ENCODE measurements at regions not wholly inside any gene's neighbourhood (a gene's known extent, or its start where the extent isn't known, plus 50 kb on each side); places are given as distances from the start of the nearest gene placed in this dataset.
"Not testable (repeated sequence)": the region's sequence is repeated elsewhere in the genome, so short reads cannot be mapped to it uniquely, and the experiment has no call there.

DNA sequence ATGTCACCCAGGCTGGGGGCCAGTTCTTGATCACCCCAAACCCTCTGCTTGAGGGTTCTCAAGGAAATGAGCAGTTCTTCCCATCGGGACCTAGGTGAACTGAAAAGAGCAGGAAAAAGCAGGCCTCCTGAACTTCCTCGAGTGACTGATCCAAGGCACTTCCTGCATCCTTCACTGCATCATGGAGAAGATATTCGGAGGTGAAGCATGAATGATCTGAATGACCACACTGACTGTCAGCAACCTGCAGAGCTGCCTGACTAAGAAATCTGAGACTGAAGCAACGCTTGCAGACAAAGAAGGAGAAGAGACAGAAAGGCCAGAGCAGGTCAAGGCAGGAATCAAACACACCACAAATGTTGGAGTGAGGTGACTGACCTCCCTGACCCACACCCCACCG, 420.2 kb downstream of the AGTPBP1 start:
- peaks cover 6% of the 10 kb centered on the region; the same call in 1 of the 2 replicates for H3K9me3 ChIP-seq (ENCODE audit: insufficient read depth, low read length)
- no peak overlapping the region for H3K4me3 ChIP-seq (ENCODE audit: insufficient read length, low read depth)
- no peaks in the 10 kb centered on the region for H3K27me3 ChIP-seq (ENCODE audit: insufficient read depth, insufficient read length)
- H3K9ac ChIP-seq (ENCODE audit: insufficient read length, low read depth): no peak overlapping the region
- H3K4me1 ChIP-seq (ENCODE audit: insufficient read depth, insufficient read length): no peaks in the 10 kb centered on the region
- no peaks in the 10 kb centered on the region for H3K36me3 ChIP-seq (ENCODE audit: insufficient read depth, insufficient read length, low read length)
- TF ChIP-seq ZNF274 (IDR thresholded peaks at IDR 0.05; ENCODE audit: low read depth, low read length) (no peak), YY1 (IDR thresholded peaks at IDR 0.05; ENCODE audit: insufficient read depth, insufficient read length) (no peak)
- no peak for DNase-seq (ENCODE audit: low read depth, low spot score)

DNA sequence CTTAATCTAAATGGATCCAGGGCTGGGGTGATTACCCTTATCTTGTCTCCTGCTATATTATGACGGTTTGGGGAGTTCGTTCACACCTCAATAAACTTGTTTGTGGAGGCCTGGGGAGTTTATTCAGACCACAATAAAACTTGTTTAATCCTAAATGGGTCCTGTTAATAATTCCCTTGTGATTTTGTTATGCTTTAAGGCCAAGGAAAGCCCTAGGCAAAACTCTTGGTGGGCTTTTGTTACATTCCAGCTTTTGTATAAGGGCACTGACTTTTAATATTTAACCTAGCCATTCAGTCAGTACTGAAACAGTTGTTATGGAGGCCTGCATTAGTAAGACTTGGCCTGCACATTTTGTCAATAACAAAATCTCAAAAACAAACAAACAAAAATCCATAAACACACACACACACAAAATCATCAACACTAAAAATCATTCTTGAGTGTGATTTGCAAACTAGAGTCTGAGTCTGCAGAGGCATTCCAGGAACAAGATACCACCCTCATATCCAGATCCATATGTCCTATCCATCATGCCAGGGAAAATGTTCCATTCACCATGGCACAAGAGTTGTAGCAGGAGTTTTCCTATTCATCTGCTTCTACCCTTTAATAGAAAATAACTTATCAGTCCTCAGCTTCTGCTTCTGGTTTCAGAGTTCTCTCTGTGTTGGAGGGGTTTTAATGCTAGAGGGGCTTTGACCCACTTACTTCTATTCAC, 421.7 kb downstream of the AGTPBP1 start:
- no peak overlapping the region for H3K4me3 ChIP-seq (ENCODE audit: insufficient read length, low read depth)
- H3K9me3 ChIP-seq (ENCODE audit: insufficient read depth, low read length): peaks cover 18% of the 10 kb centered on the region
- H3K36me3 ChIP-seq (ENCODE audit: insufficient read depth, insufficient read length, low read length): no peaks in the 10 kb centered on the region
- H3K4me1 ChIP-seq (ENCODE audit: insufficient read depth, insufficient read length): no peaks in the 10 kb centered on the region
- H3K9ac ChIP-seq (ENCODE audit: insufficient read length, low read depth): no peak overlapping the region
- no peak for DNase-seq (ENCODE audit: low read depth, low spot score)
- TF ChIP-seq YY1 (IDR thresholded peaks at IDR 0.05; ENCODE audit: insufficient read depth, insufficient read length): no peak
- TF ChIP-seq SUZ12 (IDR thresholded peaks at IDR 0.05; ENCODE audit: extremely low read depth, insufficient read depth, insufficient read length): no peak
- no peak for TF ChIP-seq ZNF274 (IDR thresholded peaks at IDR 0.05; ENCODE audit: low read depth, low read length)
- no peaks in the 10 kb centered on the region for H3K27me3 ChIP-seq (ENCODE audit: insufficient read depth, insufficient read length)

DNA sequence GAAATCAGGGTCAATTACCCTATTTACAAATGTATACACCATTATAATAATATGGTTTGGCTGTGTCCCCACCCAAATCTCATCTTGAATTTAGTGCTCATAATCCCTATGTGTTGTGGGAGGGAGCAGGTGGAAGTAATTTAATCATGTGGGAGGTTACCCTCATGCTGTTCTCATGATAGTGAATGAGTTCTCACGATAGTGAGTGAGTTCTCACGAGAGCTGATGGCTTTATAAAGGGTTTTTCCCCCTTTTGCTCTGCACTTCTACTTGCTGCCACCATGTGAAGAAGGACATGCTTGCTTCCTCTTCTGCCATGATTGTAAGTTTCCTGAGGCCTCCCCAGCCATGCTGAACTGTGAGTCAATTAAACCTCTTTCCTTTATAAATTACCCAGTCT, 426.2 kb downstream of the AGTPBP1 start:
- H3K4me3 ChIP-seq (ENCODE audit: insufficient read length, low read depth); H3K36me3 ChIP-seq (ENCODE audit: insufficient read depth, insufficient read length, low read length); H3K4me1 ChIP-seq (ENCODE audit: insufficient read depth, insufficient read length); DNase-seq (ENCODE audit: low read depth, low spot score); H3K27me3 ChIP-seq (ENCODE audit: insufficient read depth, insufficient read length); H3K9ac ChIP-seq (ENCODE audit: insufficient read length, low read depth): not testable (repeated sequence)
- peak; percentile 21; the same call in 1 of the 2 replicates for TF ChIP-seq ZNF274 (IDR thresholded peaks at IDR 0.05; ENCODE audit: low read depth, low read length)
- H3K9me3 ChIP-seq (ENCODE audit: insufficient read depth, low read length): peaks cover 28% of the 10 kb centered on the region

DNA sequence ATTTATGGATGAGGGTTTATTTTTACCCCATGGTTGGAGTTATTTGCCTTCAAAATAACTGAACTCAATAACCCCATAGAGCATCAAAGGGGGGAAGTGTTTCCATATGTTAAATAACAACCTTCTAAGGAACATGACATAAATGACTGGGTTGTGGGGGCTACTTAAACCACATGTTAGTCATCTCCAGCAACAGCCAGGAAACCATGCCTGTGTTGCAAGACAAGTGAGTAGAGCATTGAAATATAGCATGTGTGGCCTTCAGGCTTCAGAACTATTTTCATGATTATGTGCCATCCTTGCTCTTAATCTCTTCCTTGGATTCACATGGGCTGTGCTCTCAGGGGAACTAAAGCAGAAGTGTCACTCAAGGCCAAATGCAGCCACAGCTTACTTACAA, 431.2 kb downstream of the AGTPBP1 start:
- Histone ChIP-seq H3K9ac (ENCODE audit: insufficient read length, low read depth) (no peak overlapping the region), H3K36me3 (ENCODE audit: insufficient read depth, insufficient read length, low read length) (no peaks in the 10 kb centered on the region), H3K4me3 (ENCODE audit: insufficient read length, low read depth) (no peak overlapping the region), H3K4me1 (ENCODE audit: insufficient read depth, insufficient read length) (no peaks in the 10 kb centered on the region), H3K9me3 (ENCODE audit: insufficient read depth, low read length) (peaks cover 16% of the 10 kb centered on the region), H3K27me3 (ENCODE audit: insufficient read depth, insufficient read length) (no peaks in the 10 kb centered on the region)
- TF ChIP-seq YY1 (IDR thresholded peaks at IDR 0.05; ENCODE audit: insufficient read depth, insufficient read length): no peak
- no peak for TF ChIP-seq ZNF274 (IDR thresholded peaks at IDR 0.05; ENCODE audit: low read depth, low read length)
- no peak for TF ChIP-seq SUZ12 (IDR thresholded peaks at IDR 0.05; ENCODE audit: extremely low read depth, insufficient read depth, insufficient read length)
- no peak for DNase-seq (ENCODE audit: low read depth, low spot score)

DNA sequence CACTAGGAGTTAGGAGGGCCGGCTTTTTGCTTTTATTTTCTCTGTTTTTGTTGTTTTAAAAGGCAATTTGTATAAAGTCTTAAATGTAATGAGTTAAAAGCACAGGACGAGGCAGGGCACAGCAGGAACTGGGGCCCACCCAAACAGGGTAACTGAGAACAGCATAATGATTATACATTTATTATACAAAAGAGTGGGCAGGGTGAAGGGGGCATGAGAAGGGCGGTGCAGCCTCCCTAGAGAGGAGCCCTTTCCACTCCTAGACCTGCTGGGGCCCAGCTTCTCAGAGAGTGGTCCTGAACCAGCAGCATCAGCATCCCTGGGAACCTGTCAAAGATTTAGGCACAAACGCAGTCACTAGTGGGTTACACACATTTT, 438.0 kb downstream of the AGTPBP1 start:
- no peak overlapping the region for H3K4me3 ChIP-seq (ENCODE audit: insufficient read length, low read depth)
- no peaks in the 10 kb centered on the region for H3K4me1 ChIP-seq (ENCODE audit: insufficient read depth, insufficient read length)
- no peaks in the 10 kb centered on the region for H3K9me3 ChIP-seq (ENCODE audit: insufficient read depth, low read length)
- TF ChIP-seq SUZ12 (IDR thresholded peaks at IDR 0.05; ENCODE audit: extremely low read depth, insufficient read depth, insufficient read length) (no peak), ZNF274 (IDR thresholded peaks at IDR 0.05; ENCODE audit: low read depth, low read length) (no peak), YY1 (IDR thresholded peaks at IDR 0.05; ENCODE audit: insufficient read depth, insufficient read length) (no peak)
- H3K27me3 ChIP-seq (ENCODE audit: insufficient read depth, insufficient read length): no peaks in the 10 kb centered on the region
- DNase-seq (ENCODE audit: low read depth, low spot score): no peak
- no peak overlapping the region for H3K9ac ChIP-seq (ENCODE audit: insufficient read length, low read depth)
- H3K36me3 ChIP-seq (ENCODE audit: insufficient read depth, insufficient read length, low read length): no peaks in the 10 kb centered on the region

DNA sequence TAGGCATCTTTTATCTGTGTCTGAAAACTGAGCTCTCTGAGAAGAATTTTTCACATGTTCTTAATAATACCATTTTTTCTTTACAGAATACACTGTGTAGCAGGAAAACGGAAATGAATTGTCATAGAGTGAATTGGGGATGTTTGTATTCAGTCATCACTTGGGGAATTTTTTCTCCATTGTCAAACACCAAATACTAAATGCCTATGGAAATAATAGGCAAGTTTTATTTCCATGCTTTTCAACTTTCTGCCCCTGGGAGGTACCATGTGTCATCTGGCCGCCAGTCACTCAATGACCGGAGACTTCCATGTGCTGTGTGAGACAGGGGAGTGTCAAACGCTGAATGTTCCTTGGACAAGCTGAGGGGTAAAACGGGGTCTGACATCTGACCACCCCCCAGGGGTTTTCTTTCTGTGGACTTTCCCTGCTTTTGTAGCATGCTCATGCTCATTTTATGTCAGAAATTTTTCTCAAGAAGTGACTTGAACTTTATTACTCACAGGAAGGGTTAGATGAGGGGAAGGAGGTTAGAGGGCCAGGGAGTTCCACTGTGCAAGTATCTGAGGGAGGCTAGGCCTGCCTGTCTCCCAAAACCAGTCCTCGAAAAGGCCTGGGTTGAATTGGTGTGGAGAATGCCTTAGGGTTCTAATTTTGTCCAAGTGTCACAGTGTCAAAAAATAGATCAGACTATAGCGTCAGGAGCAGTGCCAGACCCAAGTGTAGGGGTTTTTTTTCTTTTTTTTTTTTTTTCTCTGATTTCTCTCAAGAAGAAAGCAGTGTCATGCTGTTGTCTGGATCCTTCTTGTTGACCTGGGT, 438.6 kb downstream of the AGTPBP1 start:
- no peaks in the 10 kb centered on the region for H3K4me1 ChIP-seq (ENCODE audit: insufficient read depth, insufficient read length)
- no peak overlapping the region for H3K4me3 ChIP-seq (ENCODE audit: insufficient read length, low read depth)
- no peaks in the 10 kb centered on the region for H3K36me3 ChIP-seq (ENCODE audit: insufficient read depth, insufficient read length, low read length)
- no peak for DNase-seq (ENCODE audit: low read depth, low spot score)
- no peaks in the 10 kb centered on the region for H3K27me3 ChIP-seq (ENCODE audit: insufficient read depth, insufficient read length)
- peaks cover 3% of the 10 kb centered on the region; the same call in 1 of the 2 replicates for H3K9me3 ChIP-seq (ENCODE audit: insufficient read depth, low read length)
- H3K9ac ChIP-seq (ENCODE audit: insufficient read length, low read depth): no peak overlapping the region
- TF ChIP-seq SUZ12 (IDR thresholded peaks at IDR 0.05; ENCODE audit: extremely low read depth, insufficient read depth, insufficient read length) (no peak), YY1 (IDR thresholded peaks at IDR 0.05; ENCODE audit: insufficient read depth, insufficient read length) (no peak), ZNF274 (IDR thresholded peaks at IDR 0.05; ENCODE audit: low read depth, low read length) (no peak)

DNA sequence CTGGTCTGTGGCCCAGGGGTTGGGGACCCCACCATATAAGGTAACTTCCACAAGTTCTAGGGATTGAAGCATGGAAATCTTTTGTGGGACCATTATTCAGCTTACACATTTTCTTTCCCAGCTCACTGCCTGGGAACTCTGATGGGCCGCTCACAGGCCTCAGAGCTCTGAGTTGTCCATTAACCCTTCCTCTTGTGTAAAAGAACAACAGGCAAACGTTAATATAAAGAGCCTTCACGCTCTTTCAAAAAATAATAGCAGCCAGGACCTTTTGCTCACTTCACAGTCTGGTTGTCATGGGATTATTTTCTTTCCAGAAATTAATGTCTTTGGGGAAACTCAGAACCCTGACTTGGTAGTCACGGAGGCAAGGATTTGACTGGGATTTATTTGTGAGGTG, 443.3 kb downstream of the AGTPBP1 start:
- H3K27me3 ChIP-seq (ENCODE audit: insufficient read depth, insufficient read length): no peaks in the 10 kb centered on the region
- H3K9ac ChIP-seq (ENCODE audit: insufficient read length, low read depth): no peak overlapping the region
- H3K4me3 ChIP-seq (ENCODE audit: insufficient read length, low read depth): no peak overlapping the region
- H3K36me3 ChIP-seq (ENCODE audit: insufficient read depth, insufficient read length, low read length): no peaks in the 10 kb centered on the region
- H3K9me3 ChIP-seq (ENCODE audit: insufficient read depth, low read length): peaks cover 11% of the 10 kb centered on the region; the same call in 1 of the 2 replicates
- DNase-seq (ENCODE audit: low read depth, low spot score): no peak
- TF ChIP-seq ZNF274 (IDR thresholded peaks at IDR 0.05; ENCODE audit: low read depth, low read length): no peak
- no peaks in the 10 kb centered on the region for H3K4me1 ChIP-seq (ENCODE audit: insufficient read depth, insufficient read length)

DNA sequence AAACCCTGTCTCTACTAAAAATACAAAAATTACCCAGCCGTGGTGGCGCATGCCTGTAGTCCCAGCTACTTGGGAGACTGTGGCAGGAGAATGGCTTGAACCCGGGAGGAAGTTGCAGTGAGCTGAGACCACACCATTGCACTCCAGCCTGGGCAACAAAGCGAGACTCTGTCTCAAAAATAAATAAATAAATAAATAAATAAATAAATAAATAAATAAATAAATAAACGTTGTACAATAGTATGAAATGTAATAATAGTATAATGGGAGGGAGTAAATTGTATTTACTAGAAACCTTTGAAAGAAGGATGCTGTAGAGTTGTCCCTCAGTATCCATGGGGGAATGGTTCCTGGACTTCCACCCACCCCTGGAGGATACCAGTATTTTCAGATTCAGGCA, 446.5 kb downstream of the AGTPBP1 start:
- not testable (repeated sequence) for H3K9ac ChIP-seq (ENCODE audit: insufficient read length, low read depth); H3K4me1 ChIP-seq (ENCODE audit: insufficient read depth, insufficient read length); H3K27me3 ChIP-seq (ENCODE audit: insufficient read depth, insufficient read length); DNase-seq (ENCODE audit: low read depth, low spot score); H3K4me3 ChIP-seq (ENCODE audit: insufficient read length, low read depth); H3K36me3 ChIP-seq (ENCODE audit: insufficient read depth, insufficient read length, low read length)
- H3K9me3 ChIP-seq (ENCODE audit: insufficient read depth, low read length): peaks cover 11% of the 10 kb centered on the region; the same call in 1 of the 2 replicates

Measured in NT2/D1 (cell line).